ENCODE measurements at regions not wholly inside any gene's neighbourhood (a gene's known extent, or its start where the extent isn't known, plus 50 kb on each side); places are given as distances from the start of the nearest gene placed in this dataset.

- DNase-seq (ENCODE audit: low read depth): no peak
- TF ChIP-seq CTCF (IDR thresholded peaks at IDR 0.05; ENCODE audit: low read depth, low read length): no peak
- TF ChIP-seq MAX (IDR thresholded peaks at IDR 0.05; ENCODE audit: low read depth, low read length): no peak
- no peak for TF ChIP-seq POLR2A (IDR thresholded peaks at IDR 0.05; ENCODE audit: extremely low read depth, insufficient read length)
- no peak for TF ChIP-seq MYC (IDR thresholded peaks at IDR 0.05; ENCODE audit: low read depth, low read length)
- H3K4me3 ChIP-seq (ENCODE audit: low read depth, low read length): no peak overlapping the region
These were observed 526.9 kb downstream of the BCKDHB start for GRCh38 chr6:80633412-80633811.

GRCh38 chr6:80625405-80625804 lies 518.9 kb downstream of the BCKDHB start:
- no peak for DNase-seq (ENCODE audit: low read depth)
- no peak overlapping the region for H3K4me3 ChIP-seq (ENCODE audit: low read depth, low read length)
- TF ChIP-seq MYC (IDR thresholded peaks at IDR 0.05; ENCODE audit: low read depth, low read length) (no peak), MAX (IDR thresholded peaks at IDR 0.05; ENCODE audit: low read depth, low read length) (no peak), POLR2A (IDR thresholded peaks at IDR 0.05; ENCODE audit: extremely low read depth, insufficient read length) (no peak), CTCF (IDR thresholded peaks at IDR 0.05; ENCODE audit: low read depth, low read length) (no peak)

- no peak overlapping the region for H3K4me3 ChIP-seq (ENCODE audit: low read depth, low read length)
- no peak for DNase-seq (ENCODE audit: low read depth)
- no peak for TF ChIP-seq MAX (IDR thresholded peaks at IDR 0.05; ENCODE audit: low read depth, low read length)
- no peak for TF ChIP-seq POLR2A (IDR thresholded peaks at IDR 0.05; ENCODE audit: extremely low read depth, insufficient read length)
- TF ChIP-seq CTCF (IDR thresholded peaks at IDR 0.05; ENCODE audit: low read depth, low read length): no peak
- TF ChIP-seq MYC (IDR thresholded peaks at IDR 0.05; ENCODE audit: low read depth, low read length): no peak
These were observed 516.8 kb downstream of the BCKDHB start for GRCh38 chr6:80623066-80623815.

- TF ChIP-seq CTCF (IDR thresholded peaks at IDR 0.05; ENCODE audit: low read depth, low read length): no peak
- no peak for TF ChIP-seq MYC (IDR thresholded peaks at IDR 0.05; ENCODE audit: low read depth, low read length)
- no peak for TF ChIP-seq MAX (IDR thresholded peaks at IDR 0.05; ENCODE audit: low read depth, low read length)
- no peak for TF ChIP-seq POLR2A (IDR thresholded peaks at IDR 0.05; ENCODE audit: extremely low read depth, insufficient read length)
- no peak overlapping the region for H3K4me3 ChIP-seq (ENCODE audit: low read depth, low read length)
- DNase-seq (ENCODE audit: low read depth): no peak
These were observed 516.2 kb downstream of the BCKDHB start for GRCh38 chr6:80622641-80623040.

GRCh38 chr6:80618953-80619352 lies 512.5 kb downstream of the BCKDHB start:
- H3K4me3 ChIP-seq (ENCODE audit: low read depth, low read length): no peak overlapping the region
- TF ChIP-seq MAX (IDR thresholded peaks at IDR 0.05; ENCODE audit: low read depth, low read length) (no peak), MYC (IDR thresholded peaks at IDR 0.05; ENCODE audit: low read depth, low read length) (no peak), POLR2A (IDR thresholded peaks at IDR 0.05; ENCODE audit: extremely low read depth, insufficient read length) (no peak), CTCF (IDR thresholded peaks at IDR 0.05; ENCODE audit: low read depth, low read length) (no peak)
- DNase-seq (ENCODE audit: low read depth): no peak

Measured in NB4 (cell line).